Keratinocyte (primary cell): ENCODE measurements at regions not wholly inside any gene's neighbourhood (a gene's known extent, or its start where the extent isn't known, plus 50 kb on each side); places are given as distances from the start of the nearest gene placed in this dataset.

Source experiments
- DNase-seq: peaks from one replicate; pipeline ENCODE4 v3.0.0-alpha.2; 2011; ENCODE audit warnings: low read depth, missing footprints, low spot score
- FAIRE-seq: peaks from 2 replicates; lab custom pipeline; 2011; peaks lifted over from hg19 to GRCh38; lab: Jason Lieb, UNC
- H2AFZ ChIP-seq: 2 replicates; pipeline ENCODE4 v1.6.0; 2012; ENCODE audit warnings: low read length, control low read depth, inconsistent platforms; ENCODE audit not compliant: control insufficient read depth
- H3K27ac ChIP-seq: 2 replicates; pipeline ENCODE4 v1.5.1; 2011; ENCODE audit warnings: low read length; ENCODE audit not compliant: control insufficient read depth, insufficient read depth
- H3K27me3 ChIP-seq: 3 replicates; pipeline ENCODE4 v1.6.0; 2011; ENCODE audit warnings: low read length; ENCODE audit not compliant: control insufficient read depth, insufficient read depth; ENCODE audit errors: extremely low read depth
- H3K36me3 ChIP-seq, 2 experiments: 2 replicates in 1 of 2; 3 replicates in 1 of 2; pipeline ENCODE4 v1.5.1; 2011; ENCODE audit warnings: low read length in 2 of 2, mild to moderate bottlenecking in 1 of 2; ENCODE audit not compliant: control insufficient read depth in 2 of 2, insufficient read depth in 2 of 2; ENCODE audit errors: extremely low read depth in 1 of 2
- H3K4me1 ChIP-seq: 3 replicates; pipeline ENCODE4 v1.5.1; 2011; ENCODE audit warnings: low read length; ENCODE audit not compliant: control insufficient read depth, insufficient read depth; ENCODE audit errors: extremely low read depth
- H3K4me2 ChIP-seq: 3 replicates; pipeline ENCODE4 v1.6.0; 2011; ENCODE audit warnings: low read depth, low read length; ENCODE audit not compliant: control insufficient read depth, insufficient read depth; ENCODE audit errors: extremely low read depth
- H3K4me3 ChIP-seq, 3 experiments: fragments of 200-600 bp in 1 of 3; sonication (generic) in 1 of 3; 2 replicates in 2 of 3; 3 replicates in 1 of 3; pipeline ENCODE4 v1.5.1; 2011 to 2016; ENCODE audit warnings: low read length in 3 of 3, mild to moderate bottlenecking in 3 of 3, control low read depth in 2 of 3, inconsistent platforms in 1 of 3, low read depth in 1 of 3, mixed read lengths in 1 of 3, mixed run types in 1 of 3, moderate library complexity in 1 of 3; ENCODE audit not compliant: control insufficient read depth in 2 of 3, insufficient read depth in 2 of 3; ENCODE audit errors: extremely low read depth in 1 of 3
- H3K79me2 ChIP-seq: 2 replicates; pipeline ENCODE4 v1.6.0; 2012; ENCODE audit warnings: low read length; ENCODE audit not compliant: control insufficient read depth, insufficient read depth
- H3K9ac ChIP-seq: 3 replicates; pipeline ENCODE4 v1.6.0; 2011; ENCODE audit warnings: low read length; ENCODE audit not compliant: control insufficient read depth, insufficient read depth; ENCODE audit errors: extremely low read depth
- H3K9me1 ChIP-seq: 3 replicates; pipeline ENCODE4 v1.6.0; 2011; ENCODE audit warnings: low read length; ENCODE audit not compliant: control insufficient read depth, insufficient read depth; ENCODE audit errors: extremely low read depth
- H3K9me3 ChIP-seq: 2 replicates; pipeline ENCODE4 v1.5.1; 2012; ENCODE audit warnings: low read depth, low read length; ENCODE audit not compliant: control insufficient read depth
- H4K20me1 ChIP-seq: 3 replicates; pipeline ENCODE4 v1.6.0; 2011; ENCODE audit warnings: low read length; ENCODE audit not compliant: control insufficient read depth, insufficient read depth; ENCODE audit errors: extremely low read depth
- EZH2 ChIP-seq: IDR thresholded peaks from one replicate; pipeline ENCODE4 v1.6.1; 2012; ENCODE audit warnings: inconsistent platforms, mild to moderate bottlenecking, low read length, moderate library complexity
- dilution Hi-C: fragments of 300-500 bp; cut with MboI; formaldehyde crosslinking; loops from one replicate; pipeline ENCODE4 v1.7.0; 2020; ENCODE audit warnings: low sequenced_read_pairs; ENCODE audit not compliant: extremely low pct_ligation_motif_present
- TF ChIP-seq, protein P1 (sequence below), 3 experiments: IDR thresholded peaks in 1 of 3; conservative IDR thresholded peaks in 1 of 3; optimal IDR thresholded peaks in 1 of 3; 2 replicates in 2 of 3; 3 replicates in 1 of 3; pipeline versions ENCODE3 to v1.5.1; 2011; ENCODE audit warnings: low read length in 3 of 3, mild to moderate bottlenecking in 3 of 3, moderate library complexity in 2 of 3, control low read depth in 1 of 3, inconsistent platforms in 1 of 3; ENCODE audit not compliant: insufficient read depth in 2 of 3; ENCODE audit errors: extremely low read depth in 1 of 3

GRCh38 chr3:102135316-102135715 is 286.0 kb downstream of the NFKBIZ start:
- no peak overlapping the region for H3K4me3 ChIP-seq
- H3K4me1 ChIP-seq: peaks cover 4% of the 10 kb centered on the region
- H3K36me3 ChIP-seq: no peaks in the 10 kb centered on the region
- no peaks in the 10 kb centered on the region for H4K20me1 ChIP-seq
- no peaks in the 10 kb centered on the region for H3K9me3 ChIP-seq
- TF ChIP-seq EZH2: no peak
- TF ChIP-seq, protein P1, sequence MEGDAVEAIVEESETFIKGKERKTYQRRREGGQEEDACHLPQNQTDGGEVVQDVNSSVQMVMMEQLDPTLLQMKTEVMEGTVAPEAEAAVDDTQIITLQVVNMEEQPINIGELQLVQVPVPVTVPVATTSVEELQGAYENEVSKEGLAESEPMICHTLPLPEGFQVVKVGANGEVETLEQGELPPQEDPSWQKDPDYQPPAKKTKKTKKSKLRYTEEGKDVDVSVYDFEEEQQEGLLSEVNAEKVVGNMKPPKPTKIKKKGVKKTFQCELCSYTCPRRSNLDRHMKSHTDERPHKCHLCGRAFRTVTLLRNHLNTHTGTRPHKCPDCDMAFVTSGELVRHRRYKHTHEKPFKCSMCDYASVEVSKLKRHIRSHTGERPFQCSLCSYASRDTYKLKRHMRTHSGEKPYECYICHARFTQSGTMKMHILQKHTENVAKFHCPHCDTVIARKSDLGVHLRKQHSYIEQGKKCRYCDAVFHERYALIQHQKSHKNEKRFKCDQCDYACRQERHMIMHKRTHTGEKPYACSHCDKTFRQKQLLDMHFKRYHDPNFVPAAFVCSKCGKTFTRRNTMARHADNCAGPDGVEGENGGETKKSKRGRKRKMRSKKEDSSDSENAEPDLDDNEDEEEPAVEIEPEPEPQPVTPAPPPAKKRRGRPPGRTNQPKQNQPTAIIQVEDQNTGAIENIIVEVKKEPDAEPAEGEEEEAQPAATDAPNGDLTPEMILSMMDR (optimal IDR thresholded peaks at IDR 0.05 in 1 of 3, IDR thresholded peaks at IDR 0.05 in 1 of 3, conservative IDR thresholded peaks at IDR 0.05 in 1 of 3; ENCODE audit: extremely low read depth in 1 of 3, insufficient read depth in 2 of 3, low read length in 3 of 3): no peak
- no peak overlapping the region for H3K4me2 ChIP-seq
- DNase-seq: no peak
- no peaks in the 10 kb centered on the region for H3K27me3 ChIP-seq
- H3K79me2 ChIP-seq: no peaks in the 10 kb centered on the region
- no peak overlapping the region for H3K9ac ChIP-seq
- no peak overlapping the region for H2AFZ ChIP-seq
- H3K27ac ChIP-seq: no peak overlapping the region
- H3K9me1 ChIP-seq: no peaks in the 10 kb centered on the region
- FAIRE-seq: no peak
- dilution Hi-C loops: no loop called here

DNA sequence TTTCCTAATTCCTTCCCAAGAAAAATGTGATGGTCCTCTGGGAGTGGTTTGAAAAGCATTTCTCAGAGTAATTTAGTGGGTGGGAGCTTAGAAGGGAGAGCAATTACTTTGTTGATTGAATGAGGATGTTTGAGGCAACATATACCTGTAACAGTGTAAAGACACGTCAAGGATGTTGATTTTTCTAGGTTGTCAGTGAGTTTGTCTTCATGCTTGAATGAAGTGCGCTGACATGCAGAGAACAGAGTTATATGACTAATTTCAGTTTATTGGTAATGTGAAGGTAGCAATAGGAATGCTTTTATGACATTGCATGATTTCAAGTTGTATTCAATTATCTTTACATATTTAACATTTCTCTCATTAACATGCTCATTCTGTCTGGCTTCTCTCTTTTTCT is 286.9 kb downstream of the NFKBIZ start:
- Histone ChIP-seq H3K9me1 (no peaks in the 10 kb centered on the region), H3K9me3 (no peaks in the 10 kb centered on the region), H3K4me3 (no peak overlapping the region), H3K9ac (no peak overlapping the region), H3K36me3 (no peaks in the 10 kb centered on the region), H3K79me2 (no peaks in the 10 kb centered on the region), H2AFZ (no peak overlapping the region), H3K4me1 (no peaks in the 10 kb centered on the region), H3K27me3 (no peaks in the 10 kb centered on the region), H4K20me1 (no peaks in the 10 kb centered on the region), H3K27ac (no peak overlapping the region), H3K4me2 (no peak overlapping the region)
- FAIRE-seq: no peak
- DNase-seq: no peak
- TF ChIP-seq, protein P1 (optimal IDR thresholded peaks at IDR 0.05 in 1 of 3, IDR thresholded peaks at IDR 0.05 in 1 of 3, conservative IDR thresholded peaks at IDR 0.05 in 1 of 3; ENCODE audit: extremely low read depth in 1 of 3, insufficient read depth in 2 of 3, low read length in 3 of 3): no peak
- TF ChIP-seq EZH2: no peak
- dilution Hi-C loops: no loop called here
